ENCODE measurements at regions not wholly inside any gene's neighbourhood (a gene's known extent, or its start where the extent isn't known, plus 50 kb on each side); places are given as distances from the start of the nearest gene placed in this dataset.

DNA sequence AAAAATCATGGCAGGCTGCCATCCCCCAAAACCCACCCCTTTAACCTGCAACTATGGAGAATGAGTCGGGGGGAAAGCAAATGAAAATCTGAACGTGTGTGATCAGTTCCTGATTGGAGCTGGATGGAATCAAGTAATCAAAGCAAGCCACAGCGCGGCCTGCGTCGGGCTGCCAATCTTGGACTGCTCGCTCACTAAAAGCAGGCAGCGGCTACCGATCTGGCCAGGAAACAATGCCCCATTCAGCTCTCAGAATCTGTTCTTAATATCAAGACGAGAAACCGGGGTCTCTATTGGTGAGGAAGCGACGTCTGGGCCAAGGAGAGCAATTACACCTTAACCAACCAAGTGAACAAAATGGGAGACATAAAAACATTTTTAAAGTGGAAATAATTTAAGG is 472.2 kb downstream of the SOX6 start:
- Mint-ChIP-seq H3K27ac (no peak overlapping the region), H3K4me1 (no peaks in the 10 kb centered on the region), H3K4me3 (no peak overlapping the region), H3K36me3 (no peaks in the 10 kb centered on the region), H3K27me3 (peaks cover 0 to 4% (median 0%) of the 10 kb centered on the region in 3 donors), H3K9me3 (peaks cover 0 to 4% (median 0%) of the 10 kb centered on the region in 7 donors)
- no peak for ATAC-seq (ENCODE audit: low read depth in 2 of 2)
- DNase-seq: no peak

DNA sequence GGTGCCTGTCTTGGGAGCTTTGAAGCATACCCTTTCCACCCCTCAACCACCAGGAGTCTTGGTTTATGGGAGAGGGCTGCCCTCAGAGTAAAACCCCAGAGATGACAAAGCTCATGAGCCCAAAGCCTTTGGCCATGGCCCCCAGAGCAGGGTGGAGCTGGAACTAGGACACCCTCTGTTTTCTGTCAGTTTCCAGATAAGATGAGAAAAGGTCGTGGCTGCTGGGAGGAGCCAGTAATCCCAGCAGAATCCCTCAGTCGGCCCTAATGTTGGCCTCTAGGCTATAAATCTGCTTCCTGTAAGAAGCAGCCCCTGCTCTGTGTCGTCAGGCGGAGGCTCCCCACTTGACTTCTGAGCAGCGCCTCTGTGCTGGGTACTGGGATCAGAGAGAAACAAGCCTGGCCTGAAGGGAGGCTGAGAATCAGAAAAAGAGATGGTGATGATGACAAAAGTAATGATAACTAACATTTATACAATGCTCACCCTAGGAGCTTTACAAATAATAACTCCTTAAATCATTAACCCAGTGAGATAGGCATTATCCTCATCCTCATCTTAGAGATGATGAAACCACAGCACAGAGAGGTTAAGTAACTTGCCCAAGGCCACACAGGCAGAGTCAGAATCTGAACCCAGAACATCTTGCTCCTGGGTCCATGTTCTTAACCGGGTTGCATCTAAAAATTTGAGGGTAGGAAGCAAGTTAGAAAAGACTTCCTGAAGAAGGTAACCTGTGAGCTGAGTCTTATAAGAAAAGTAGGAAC is 471.4 kb downstream of the SOX6 start:
- peaks cover 0 to 3% (median 0%) of the 10 kb centered on the region in 7 donors for H3K9me3 Mint-ChIP-seq
- DNase-seq (no peak), ATAC-seq (ENCODE audit: low read depth in 2 of 2) (no peak)
- H3K36me3 Mint-ChIP-seq: no peaks in the 10 kb centered on the region
- H3K27me3 Mint-ChIP-seq: peaks cover 0 to 4% (median 0%) of the 10 kb centered on the region in 3 donors
- no peak overlapping the region for H3K4me3 Mint-ChIP-seq
- no peak overlapping the region for H3K27ac Mint-ChIP-seq
- no peaks in the 10 kb centered on the region for H3K4me1 Mint-ChIP-seq

DNA sequence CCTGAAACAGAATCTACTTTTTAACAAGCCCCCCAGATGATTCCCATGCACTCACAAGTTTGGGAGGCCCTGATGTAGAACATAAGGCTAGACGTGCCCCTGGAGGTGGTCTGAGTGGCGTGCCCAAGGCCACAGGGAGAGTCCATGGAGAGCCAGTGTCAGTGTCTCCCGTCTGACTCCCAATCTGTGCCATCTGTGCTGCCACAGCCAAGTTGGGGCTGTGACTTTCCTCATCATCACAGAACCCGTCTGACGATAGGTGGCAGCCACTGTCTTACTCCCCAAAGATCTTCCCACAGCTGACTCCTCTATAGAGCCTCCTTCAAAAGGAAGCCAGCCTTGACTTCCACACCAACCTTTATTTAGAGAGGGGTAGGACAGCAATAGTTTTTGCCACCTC is 470.5 kb downstream of the SOX6 start:
- Mint-ChIP-seq H3K4me1 (no peaks in the 10 kb centered on the region), H3K27ac (no peak overlapping the region), H3K27me3 (peaks cover 0 to 6% (median 4%) of the 10 kb centered on the region in 3 donors), H3K9me3 (no peaks in the 10 kb centered on the region), H3K36me3 (no peaks in the 10 kb centered on the region), H3K4me3 (no peak overlapping the region)
- ATAC-seq (ENCODE audit: low read depth in 2 of 2) (no peak), DNase-seq (no peak)

DNA sequence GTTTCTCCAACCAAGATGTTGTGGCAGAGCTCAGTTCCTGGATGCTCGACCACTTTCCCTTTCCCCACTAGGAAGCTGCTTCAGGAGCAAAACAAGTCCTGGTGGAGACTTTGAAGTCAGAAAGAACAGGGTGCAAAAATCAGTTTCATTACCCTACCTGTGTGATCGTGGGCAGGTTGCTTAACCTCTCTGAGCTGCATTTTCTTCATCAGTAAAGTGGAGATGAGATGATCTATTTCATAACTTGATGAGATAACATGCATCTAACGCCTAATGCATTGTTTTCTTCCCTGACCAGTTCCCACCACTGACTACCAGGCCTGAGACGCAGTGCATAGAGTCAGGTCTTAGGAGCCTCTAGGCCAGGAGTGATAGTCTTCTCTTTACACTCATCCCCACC is 470.0 kb downstream of the SOX6 start:
- no peak for DNase-seq
- peaks cover 0 to 6% (median 4%) of the 10 kb centered on the region in 3 donors for H3K27me3 Mint-ChIP-seq
- H3K9me3 Mint-ChIP-seq: no peaks in the 10 kb centered on the region
- H3K4me1 Mint-ChIP-seq: no peaks in the 10 kb centered on the region
- no peak for ATAC-seq (ENCODE audit: low read depth in 2 of 2)
- peak overlapping the region in 1 of 8 donors; percentile 1 for H3K4me3 Mint-ChIP-seq
- H3K36me3 Mint-ChIP-seq: no peaks in the 10 kb centered on the region
- no peak overlapping the region for H3K27ac Mint-ChIP-seq

DNA sequence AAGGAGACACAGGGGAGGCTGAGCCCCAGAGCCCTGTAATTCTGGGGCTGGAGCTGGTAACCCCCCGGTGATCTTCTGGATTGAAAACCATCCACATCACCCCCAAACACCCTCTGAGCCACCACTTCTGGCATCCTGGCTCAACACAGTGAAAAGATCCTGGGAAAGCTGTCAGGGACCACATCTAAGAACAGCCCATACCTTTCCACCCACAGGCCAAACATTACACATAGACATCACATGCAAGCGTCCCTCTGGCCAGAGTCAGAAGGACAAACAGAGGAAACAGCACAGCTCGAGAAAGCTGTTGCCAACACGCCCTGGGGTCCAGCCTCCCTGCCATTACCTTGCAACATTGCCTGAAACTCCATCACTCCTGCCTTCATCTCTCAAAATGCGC is 469.5 kb downstream of the SOX6 start:
- DNase-seq: no peak
- Mint-ChIP-seq H3K27me3 (peaks cover 0 to 6% (median 4%) of the 10 kb centered on the region in 3 donors), H3K36me3 (no peaks in the 10 kb centered on the region), H3K4me3 (peak overlapping the region in 1 of 8 donors; percentile 1), H3K27ac (peak overlapping the region in 1 of 6 donors; percentile 26), H3K4me1 (no peaks in the 10 kb centered on the region), H3K9me3 (no peaks in the 10 kb centered on the region)
- ATAC-seq (ENCODE audit: low read depth in 2 of 2): no peak

GRCh38 chr11:15888556-15889345 is 467.6 kb downstream of the SOX6 start:
- no peak overlapping the region for H3K27ac Mint-ChIP-seq
- no peaks in the 10 kb centered on the region for H3K4me1 Mint-ChIP-seq
- no peaks in the 10 kb centered on the region for H3K36me3 Mint-ChIP-seq
- no peak overlapping the region for H3K4me3 Mint-ChIP-seq
- peaks cover 0 to 2% (median 0%) of the 10 kb centered on the region in 7 donors for H3K9me3 Mint-ChIP-seq
- no peak for DNase-seq
- no peak for ATAC-seq (ENCODE audit: low read depth in 2 of 2)
- peaks cover 0 to 6% (median 0%) of the 10 kb centered on the region in 3 donors for H3K27me3 Mint-ChIP-seq

- H3K36me3 Mint-ChIP-seq: no peaks in the 10 kb centered on the region
- DNase-seq (no peak), ATAC-seq (ENCODE audit: low read depth in 2 of 2) (no peak)
- H3K4me1 Mint-ChIP-seq: no peaks in the 10 kb centered on the region
- peaks cover 0 to 2% (median 0%) of the 10 kb centered on the region in 7 donors for H3K9me3 Mint-ChIP-seq
- H3K27me3 Mint-ChIP-seq: peaks cover 0 to 6% (median 0%) of the 10 kb centered on the region in 3 donors
- no peak overlapping the region for H3K27ac Mint-ChIP-seq
- H3K4me3 Mint-ChIP-seq: no peak overlapping the region
These were observed 466.8 kb downstream of the SOX6 start for GRCh38 chr11:15889363-15890030.

- no peak overlapping the region for H3K4me3 Mint-ChIP-seq
- H3K27me3 Mint-ChIP-seq: peaks cover 0 to 6% (median 0%) of the 10 kb centered on the region in 3 donors
- H3K36me3 Mint-ChIP-seq: no peaks in the 10 kb centered on the region
- no peak for ATAC-seq (ENCODE audit: low read depth in 2 of 2)
- DNase-seq: no peak
- H3K4me1 Mint-ChIP-seq: no peaks in the 10 kb centered on the region
- peak overlapping the region in 1 of 6 donors; percentile 44 for H3K27ac Mint-ChIP-seq
- peaks cover 0 to 4% (median 0%) of the 10 kb centered on the region in 7 donors for H3K9me3 Mint-ChIP-seq
These were observed 466.2 kb downstream of the SOX6 start for GRCh38 chr11:15890031-15890713.

DNA sequence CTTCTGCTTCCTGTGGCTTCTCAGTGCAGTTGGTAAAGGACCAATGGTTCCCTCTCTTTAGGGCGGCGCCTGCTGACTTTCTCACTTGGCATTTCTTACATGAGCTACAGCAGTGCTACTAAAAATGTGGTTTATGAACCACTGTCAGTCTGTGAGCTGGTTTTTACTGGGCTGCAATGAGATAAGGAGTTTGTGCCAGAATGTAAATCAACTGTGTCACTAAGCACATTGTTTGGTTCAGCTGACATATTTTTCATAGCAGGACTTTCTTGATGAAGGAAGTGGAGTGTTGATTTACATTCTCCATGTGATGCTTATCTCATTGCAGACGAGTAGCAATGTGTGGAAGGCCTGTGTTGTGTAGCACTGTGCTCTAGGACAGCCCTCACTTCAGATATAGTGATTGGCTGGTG is 463.3 kb downstream of the SOX6 start:
- H3K36me3 Mint-ChIP-seq: no peaks in the 10 kb centered on the region
- H3K4me1 Mint-ChIP-seq: no peaks in the 10 kb centered on the region
- H3K27ac Mint-ChIP-seq: no peak overlapping the region
- no peak overlapping the region for H3K4me3 Mint-ChIP-seq
- ATAC-seq (ENCODE audit: low read depth in 2 of 2) (no peak), DNase-seq (no peak)
- H3K9me3 Mint-ChIP-seq: peaks cover 0 to 4% (median 0%) of the 10 kb centered on the region in 7 donors
- H3K27me3 Mint-ChIP-seq: peaks cover 0 to 6% (median 0%) of the 10 kb centered on the region in 3 donors

- Mint-ChIP-seq H3K9me3 (peaks cover 0 to 4% (median 0%) of the 10 kb centered on the region in 7 donors), H3K4me1 (no peaks in the 10 kb centered on the region), H3K4me3 (no peak overlapping the region), H3K27ac (no peak overlapping the region), H3K36me3 (no peaks in the 10 kb centered on the region), H3K27me3 (no peaks in the 10 kb centered on the region)
- no peak for ATAC-seq (ENCODE audit: low read depth in 2 of 2)
- no peak for DNase-seq
These were observed 460.3 kb downstream of the SOX6 start for GRCh38 chr11:15896026-15896425.

DNA sequence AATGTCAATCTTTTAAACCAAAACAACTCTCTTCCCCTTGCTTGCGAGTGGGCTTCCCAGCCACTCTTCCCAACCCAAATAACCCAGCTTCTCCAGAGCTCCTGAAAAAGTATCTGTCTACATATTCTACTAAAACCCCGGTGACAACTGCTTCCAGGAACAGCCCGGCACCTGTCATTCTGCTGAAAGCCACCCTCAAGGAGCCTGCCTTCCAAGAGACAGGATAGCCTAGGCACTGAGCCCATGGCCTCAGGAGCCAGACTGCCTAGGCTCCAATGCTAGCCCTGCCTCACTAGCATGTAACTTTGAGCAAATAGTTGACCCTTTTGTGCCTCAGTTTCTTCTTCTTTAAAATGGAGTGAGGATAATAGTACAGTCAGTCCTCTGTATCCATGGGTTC is 459.8 kb downstream of the SOX6 start:
- no peak overlapping the region for H3K4me3 Mint-ChIP-seq
- peaks cover 0 to 4% (median 0%) of the 10 kb centered on the region in 7 donors for H3K9me3 Mint-ChIP-seq
- H3K27ac Mint-ChIP-seq: no peak overlapping the region
- H3K36me3 Mint-ChIP-seq: no peaks in the 10 kb centered on the region
- DNase-seq (no peak), ATAC-seq (ENCODE audit: low read depth in 2 of 2) (no peak)
- H3K4me1 Mint-ChIP-seq: no peaks in the 10 kb centered on the region
- H3K27me3 Mint-ChIP-seq: no peaks in the 10 kb centered on the region

DNA sequence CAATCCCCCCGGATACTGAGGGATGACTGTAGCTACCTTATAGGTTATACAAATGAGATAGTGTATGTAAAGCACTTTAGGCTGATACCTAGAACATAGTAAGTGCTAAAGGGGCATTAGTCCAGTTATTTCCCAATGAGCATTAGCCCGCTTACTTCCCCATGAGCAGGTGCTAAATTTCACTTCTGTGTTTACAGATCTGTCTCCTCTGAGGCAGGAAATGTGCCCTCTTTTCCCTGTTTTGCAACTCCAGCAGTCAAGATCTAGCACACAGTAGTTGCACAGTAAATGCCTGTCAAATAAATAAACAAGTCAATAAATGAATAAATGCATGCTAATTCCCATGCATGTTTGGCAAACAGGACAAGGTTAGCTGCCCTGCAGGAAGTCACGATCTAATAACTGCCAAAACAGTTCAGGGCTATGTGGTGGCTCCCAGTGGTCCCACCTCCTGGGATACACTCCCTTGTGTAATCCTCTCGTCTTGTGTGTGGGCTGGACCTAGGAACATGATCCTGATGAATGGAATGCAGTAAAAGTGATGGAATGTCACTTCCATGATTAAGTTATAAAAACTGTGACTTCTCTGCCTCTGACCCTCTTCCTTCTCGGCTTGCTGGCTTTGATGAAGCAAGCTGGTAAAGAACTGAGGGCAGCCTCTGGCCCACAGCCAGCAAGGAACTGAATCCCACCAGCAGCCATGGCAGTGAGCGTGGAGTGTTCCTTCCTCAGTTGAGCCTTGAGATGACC is 459.0 kb downstream of the SOX6 start:
- peaks cover 0 to 4% (median 0%) of the 10 kb centered on the region in 7 donors for H3K9me3 Mint-ChIP-seq
- no peak overlapping the region for H3K4me3 Mint-ChIP-seq
- H3K27me3 Mint-ChIP-seq: no peaks in the 10 kb centered on the region
- H3K36me3 Mint-ChIP-seq: no peaks in the 10 kb centered on the region
- H3K27ac Mint-ChIP-seq: no peak overlapping the region
- no peak for ATAC-seq (ENCODE audit: low read depth in 2 of 2)
- H3K4me1 Mint-ChIP-seq: no peaks in the 10 kb centered on the region
- no peak for DNase-seq
